K562 (cell line): ENCODE measurements at regions not wholly inside any gene's neighbourhood (a gene's known extent, or its start where the extent isn't known, plus 50 kb on each side); places are given as distances from the start of the nearest gene placed in this dataset.

Source experiments
- RBFOX2 ChIP-seq: fragments of 200-400 bp; formaldehyde crosslinking; IDR thresholded peaks from 2 replicates; pipeline ENCODE4 v1.6.1; 2017; ENCODE audit warnings: low read depth, mild to moderate bottlenecking, low read length, moderate library complexity
- ZNF263 ChIP-seq: sonication (generic); formaldehyde crosslinking; IDR thresholded peaks from 2 replicates; pipeline ENCODE4 v1.8.0; 2022; ENCODE audit warnings: mild to moderate bottlenecking, missing genetic modification reagents, borderline replicate concordance
- TF ChIP-seq, protein P1 (sequence below): fragments of 450-650 bp; IDR thresholded peaks from 2 replicates; pipeline ENCODE4 v1.7.0; 2016; ENCODE audit warnings: borderline replicate concordance
- TF ChIP-seq, protein P2 (sequence below), 2 experiments: fragments of 450-650 bp; formaldehyde crosslinking in 1 of 2; IDR thresholded peaks; 2 replicates each; pipeline versions ENCODE4 v1.4.0 to v1.6.1; 2014 to 2020; ENCODE audit warnings: mild to moderate bottlenecking in 2 of 2, borderline replicate concordance in 1 of 2, low read depth in 1 of 2

DNA sequence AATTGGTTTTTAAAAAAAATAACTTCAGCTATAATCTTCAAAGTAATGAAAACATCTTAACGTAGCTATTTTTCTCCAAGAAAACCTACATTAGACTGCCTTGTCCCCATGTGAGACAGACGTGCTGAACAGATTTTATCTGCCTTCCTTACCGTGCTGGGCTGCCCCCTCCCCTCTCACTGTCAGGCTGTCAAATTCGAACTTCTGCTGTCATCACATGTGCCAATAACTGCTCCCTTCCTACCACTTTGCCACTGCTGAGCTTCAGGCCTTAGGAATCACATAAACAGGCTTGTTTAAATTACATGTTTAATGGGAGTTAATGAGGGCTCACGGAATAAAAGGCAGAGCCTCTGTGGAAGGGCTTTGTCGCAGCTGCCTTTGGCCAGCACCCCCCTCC lies 77.0 kb upstream of the NHSL1 start (continued):
- TF ChIP-seq, protein P1, sequence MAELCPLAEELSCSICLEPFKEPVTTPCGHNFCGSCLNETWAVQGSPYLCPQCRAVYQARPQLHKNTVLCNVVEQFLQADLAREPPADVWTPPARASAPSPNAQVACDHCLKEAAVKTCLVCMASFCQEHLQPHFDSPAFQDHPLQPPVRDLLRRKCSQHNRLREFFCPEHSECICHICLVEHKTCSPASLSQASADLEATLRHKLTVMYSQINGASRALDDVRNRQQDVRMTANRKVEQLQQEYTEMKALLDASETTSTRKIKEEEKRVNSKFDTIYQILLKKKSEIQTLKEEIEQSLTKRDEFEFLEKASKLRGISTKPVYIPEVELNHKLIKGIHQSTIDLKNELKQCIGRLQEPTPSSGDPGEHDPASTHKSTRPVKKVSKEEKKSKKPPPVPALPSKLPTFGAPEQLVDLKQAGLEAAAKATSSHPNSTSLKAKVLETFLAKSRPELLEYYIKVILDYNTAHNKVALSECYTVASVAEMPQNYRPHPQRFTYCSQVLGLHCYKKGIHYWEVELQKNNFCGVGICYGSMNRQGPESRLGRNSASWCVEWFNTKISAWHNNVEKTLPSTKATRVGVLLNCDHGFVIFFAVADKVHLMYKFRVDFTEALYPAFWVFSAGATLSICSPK: no peak
- TF ChIP-seq ZNF263: no peak
- TF ChIP-seq, protein P2, sequence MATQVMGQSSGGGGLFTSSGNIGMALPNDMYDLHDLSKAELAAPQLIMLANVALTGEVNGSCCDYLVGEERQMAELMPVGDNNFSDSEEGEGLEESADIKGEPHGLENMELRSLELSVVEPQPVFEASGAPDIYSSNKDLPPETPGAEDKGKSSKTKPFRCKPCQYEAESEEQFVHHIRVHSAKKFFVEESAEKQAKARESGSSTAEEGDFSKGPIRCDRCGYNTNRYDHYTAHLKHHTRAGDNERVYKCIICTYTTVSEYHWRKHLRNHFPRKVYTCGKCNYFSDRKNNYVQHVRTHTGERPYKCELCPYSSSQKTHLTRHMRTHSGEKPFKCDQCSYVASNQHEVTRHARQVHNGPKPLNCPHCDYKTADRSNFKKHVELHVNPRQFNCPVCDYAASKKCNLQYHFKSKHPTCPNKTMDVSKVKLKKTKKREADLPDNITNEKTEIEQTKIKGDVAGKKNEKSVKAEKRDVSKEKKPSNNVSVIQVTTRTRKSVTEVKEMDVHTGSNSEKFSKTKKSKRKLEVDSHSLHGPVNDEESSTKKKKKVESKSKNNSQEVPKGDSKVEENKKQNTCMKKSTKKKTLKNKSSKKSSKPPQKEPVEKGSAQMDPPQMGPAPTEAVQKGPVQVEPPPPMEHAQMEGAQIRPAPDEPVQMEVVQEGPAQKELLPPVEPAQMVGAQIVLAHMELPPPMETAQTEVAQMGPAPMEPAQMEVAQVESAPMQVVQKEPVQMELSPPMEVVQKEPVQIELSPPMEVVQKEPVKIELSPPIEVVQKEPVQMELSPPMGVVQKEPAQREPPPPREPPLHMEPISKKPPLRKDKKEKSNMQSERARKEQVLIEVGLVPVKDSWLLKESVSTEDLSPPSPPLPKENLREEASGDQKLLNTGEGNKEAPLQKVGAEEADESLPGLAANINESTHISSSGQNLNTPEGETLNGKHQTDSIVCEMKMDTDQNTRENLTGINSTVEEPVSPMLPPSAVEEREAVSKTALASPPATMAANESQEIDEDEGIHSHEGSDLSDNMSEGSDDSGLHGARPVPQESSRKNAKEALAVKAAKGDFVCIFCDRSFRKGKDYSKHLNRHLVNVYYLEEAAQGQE (IDR thresholded peaks at IDR 0.05; ENCODE audit: borderline replicate concordance): no peak
- TF ChIP-seq, protein P2 (CRISPR knock-in tag; IDR thresholded peaks at IDR 0.05; ENCODE audit: low read depth): no peak
- TF ChIP-seq RBFOX2: no peak
